NK-92 treated with Interleukin-12 subunit alpha and Interleukin-12 subunit beta, amount 100 ng/mL, for 24 hours (cell line): ENCODE measurements at regions not wholly inside any gene's neighbourhood (a gene's known extent, or its start where the extent isn't known, plus 50 kb on each side); places are given as distances from the start of the nearest gene placed in this dataset.

ENCODE experiments used
- DNase-seq: peaks from one replicate; lab custom pipeline; 2025; lab: John Stamatoyannopoulos, UW

DNA sequence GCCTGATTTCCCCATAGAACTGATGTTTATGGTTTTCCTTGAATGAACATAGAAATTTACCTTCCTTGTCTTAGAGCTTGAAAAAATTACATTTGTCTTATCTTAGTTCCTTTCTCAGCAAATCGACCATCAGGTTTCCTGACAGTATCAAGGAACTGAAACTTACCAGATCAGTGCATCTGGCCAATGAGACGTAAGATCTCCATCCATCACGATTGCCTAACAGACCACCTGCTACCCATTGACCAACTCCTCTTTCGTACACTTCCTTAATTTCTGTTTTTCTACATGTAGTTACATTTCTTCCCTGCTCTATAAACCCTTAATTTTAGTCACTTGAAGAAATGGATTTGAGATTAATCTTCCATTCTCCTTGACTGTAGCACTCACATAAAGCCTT, 57.4 kb upstream of the TMPRSS15 start:
- no peak for DNase-seq

GRCh38 chr21:18461743-18462142, 58.2 kb upstream of the TMPRSS15 start:
- no peak for DNase-seq

DNA sequence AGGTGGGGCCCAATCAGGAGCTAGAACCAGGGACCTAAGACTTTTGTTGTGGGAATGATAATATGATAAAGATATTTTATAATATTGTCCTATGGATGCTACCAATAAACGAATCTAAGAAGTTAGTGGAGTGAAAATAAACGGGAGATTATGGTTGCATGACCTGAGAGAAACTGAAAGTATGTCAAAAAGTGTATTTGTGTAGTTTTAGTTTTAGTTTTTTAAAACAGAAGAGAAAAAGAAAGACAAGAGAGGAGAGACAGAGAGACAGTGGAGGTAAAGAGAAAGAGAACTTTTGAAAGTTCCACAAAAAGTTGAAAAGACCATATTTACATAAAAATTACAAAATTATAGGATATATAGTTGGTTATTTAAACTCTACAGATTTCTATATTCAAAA, 64.1 kb upstream of the TMPRSS15 start:
- no peak for DNase-seq

DNA sequence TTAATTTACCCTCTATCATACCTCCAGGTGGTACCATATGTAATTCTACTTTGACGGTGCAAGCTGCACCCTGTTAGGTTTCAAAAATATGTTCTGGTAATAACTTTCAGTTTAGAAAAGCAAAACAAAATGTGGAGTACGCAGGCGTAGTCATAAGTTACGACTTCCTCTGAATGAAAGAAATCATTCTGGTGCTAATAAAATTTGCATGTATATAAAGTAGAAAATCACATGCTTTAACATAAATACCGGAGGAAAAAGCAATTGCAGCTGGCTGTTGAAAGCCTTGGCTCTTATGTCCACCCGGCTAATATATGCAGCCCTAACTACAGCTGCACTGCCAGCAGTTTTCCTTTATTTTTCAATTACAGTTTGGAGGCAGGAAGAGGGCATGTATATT, 65.2 kb upstream of the TMPRSS15 start:
- DNase-seq: no peak

DNA sequence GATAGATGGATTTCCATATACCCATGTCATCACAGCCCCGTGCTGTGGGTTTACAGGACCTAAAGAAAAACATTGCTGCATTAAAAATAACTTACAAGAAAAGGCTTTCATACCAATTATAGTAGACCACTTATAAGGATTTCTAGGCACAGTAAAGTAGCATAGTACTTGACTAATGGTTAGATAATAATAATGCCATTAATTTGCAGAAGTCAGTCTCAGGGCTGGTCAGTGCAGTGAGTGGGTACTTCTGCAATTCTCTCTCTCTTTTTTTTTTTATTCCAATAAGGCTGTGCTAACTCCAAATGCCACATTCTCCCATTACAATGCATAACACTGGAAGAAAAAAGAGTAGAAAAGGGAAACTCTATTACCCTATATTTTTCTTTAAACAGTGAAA, 73.1 kb upstream of the TMPRSS15 start:
- no peak for DNase-seq

DNA sequence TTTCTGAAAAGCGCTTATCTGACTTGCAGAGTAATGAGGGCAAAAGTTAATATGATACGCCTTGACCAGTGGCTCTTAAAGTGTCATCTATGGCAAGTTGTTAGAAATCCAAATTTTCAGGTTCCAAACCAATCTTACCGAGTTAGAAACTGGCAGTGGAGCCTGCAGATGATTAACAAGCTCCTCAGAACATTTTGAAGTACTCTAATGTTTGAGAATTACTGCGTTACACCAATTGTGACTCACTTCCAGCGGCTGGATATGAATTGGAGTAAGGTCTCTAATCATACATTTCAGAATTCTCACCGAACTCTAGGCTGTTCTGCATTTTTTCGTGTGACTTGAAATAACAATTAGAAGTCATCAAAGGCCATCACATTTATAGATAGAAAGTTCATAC, 73.5 kb upstream of the TMPRSS15 start:
- no peak for DNase-seq

DNA sequence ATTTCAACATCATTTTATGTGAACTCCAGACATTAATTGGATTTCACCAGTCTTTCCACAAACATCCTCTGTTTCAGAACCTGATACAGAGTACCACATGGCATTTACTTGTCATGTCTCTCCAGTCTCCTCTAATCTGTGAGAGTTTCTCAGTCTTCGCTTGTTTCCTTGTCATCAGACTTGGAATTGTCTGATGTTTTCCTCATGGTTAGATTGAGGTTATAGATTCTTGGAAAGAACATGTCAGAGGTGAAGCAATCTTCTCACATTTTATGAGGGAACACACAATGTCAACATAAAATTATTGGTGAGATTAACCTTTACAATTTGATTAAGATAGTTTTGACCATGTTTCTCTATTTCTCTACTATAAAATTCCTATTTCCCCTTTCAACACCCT, 74.9 kb upstream of the TMPRSS15 start:
- no peak for DNase-seq

DNA sequence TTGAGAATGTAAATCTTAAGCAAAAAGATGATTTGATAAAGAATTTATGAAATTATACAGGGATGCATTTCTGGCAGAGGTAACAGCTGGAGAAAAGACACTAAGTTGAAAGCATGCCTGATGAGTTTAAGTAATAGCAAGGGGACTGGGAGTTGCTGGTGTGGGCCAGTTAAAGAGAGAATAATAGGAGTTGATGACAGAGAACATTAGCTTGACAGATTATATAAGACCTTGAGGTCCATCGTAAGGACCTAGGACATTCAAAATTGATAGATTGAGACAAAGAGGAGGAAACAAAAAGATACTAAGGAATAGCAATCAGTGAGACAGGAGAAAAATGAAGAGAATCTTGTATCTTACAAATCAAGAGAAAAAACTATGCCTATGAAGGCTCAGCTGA, 84.7 kb upstream of the TMPRSS15 start:
- DNase-seq: no peak

DNA sequence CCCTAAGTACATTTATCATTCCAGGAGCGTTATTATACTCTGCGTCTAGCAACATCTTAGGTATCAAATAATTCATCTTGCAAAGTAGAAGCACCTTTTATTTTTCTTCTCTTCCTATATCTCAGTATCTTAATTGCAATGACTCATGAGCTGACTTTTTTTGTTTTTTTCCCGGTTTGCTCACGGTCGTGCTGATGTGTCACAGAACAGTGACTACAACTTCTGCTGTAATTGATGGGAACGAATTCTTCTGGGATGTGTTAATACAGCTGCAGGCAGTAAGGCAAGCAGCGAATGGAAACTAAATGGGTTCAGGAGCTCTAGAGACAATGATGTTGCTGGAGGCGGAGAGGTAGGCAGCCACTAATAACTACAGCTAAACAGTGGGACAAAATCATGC, 89.8 kb upstream of the TMPRSS15 start:
- DNase-seq: no peak

GRCh38 chr21:18495523-18495922, 91.9 kb upstream of the TMPRSS15 start:
- DNase-seq: no peak

- no peak for DNase-seq
These were observed 94.8 kb upstream of the TMPRSS15 start for GRCh38 chr21:18498431-18498830.

DNA sequence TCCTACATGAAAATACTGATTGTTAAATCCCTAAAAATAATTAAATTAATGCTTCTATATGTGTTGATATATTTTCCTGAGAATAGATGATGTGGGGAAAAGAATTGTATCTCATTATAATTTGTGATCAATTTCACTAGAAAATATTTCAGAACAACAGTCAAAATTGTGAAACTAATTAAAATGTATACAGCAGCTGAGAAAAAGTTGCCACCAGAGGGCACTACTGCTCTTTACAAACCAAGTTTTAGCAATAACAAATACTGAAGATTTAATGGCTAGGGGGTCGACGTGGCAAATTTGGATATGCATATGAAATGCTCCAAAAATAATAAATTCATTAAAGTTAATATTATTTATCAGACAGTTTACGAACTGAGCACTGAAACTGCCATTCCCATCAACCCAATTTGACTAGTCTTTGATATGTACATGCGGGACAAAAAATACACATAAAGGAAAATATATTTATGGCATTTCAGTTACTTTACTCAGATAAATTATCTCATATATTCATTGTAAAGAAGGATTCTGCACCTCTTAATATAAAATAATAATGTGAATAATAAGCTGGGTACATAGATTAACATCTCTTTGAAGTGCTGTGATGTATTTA, 96.3 kb upstream of the TMPRSS15 start:
- peak; percentile 1 for DNase-seq

GRCh38 chr21:18518054-18518481, 114.5 kb upstream of the TMPRSS15 start:
- DNase-seq: no peak

GRCh38 chr21:18521204-18521603, 117.6 kb upstream of the TMPRSS15 start:
- DNase-seq: no peak

DNA sequence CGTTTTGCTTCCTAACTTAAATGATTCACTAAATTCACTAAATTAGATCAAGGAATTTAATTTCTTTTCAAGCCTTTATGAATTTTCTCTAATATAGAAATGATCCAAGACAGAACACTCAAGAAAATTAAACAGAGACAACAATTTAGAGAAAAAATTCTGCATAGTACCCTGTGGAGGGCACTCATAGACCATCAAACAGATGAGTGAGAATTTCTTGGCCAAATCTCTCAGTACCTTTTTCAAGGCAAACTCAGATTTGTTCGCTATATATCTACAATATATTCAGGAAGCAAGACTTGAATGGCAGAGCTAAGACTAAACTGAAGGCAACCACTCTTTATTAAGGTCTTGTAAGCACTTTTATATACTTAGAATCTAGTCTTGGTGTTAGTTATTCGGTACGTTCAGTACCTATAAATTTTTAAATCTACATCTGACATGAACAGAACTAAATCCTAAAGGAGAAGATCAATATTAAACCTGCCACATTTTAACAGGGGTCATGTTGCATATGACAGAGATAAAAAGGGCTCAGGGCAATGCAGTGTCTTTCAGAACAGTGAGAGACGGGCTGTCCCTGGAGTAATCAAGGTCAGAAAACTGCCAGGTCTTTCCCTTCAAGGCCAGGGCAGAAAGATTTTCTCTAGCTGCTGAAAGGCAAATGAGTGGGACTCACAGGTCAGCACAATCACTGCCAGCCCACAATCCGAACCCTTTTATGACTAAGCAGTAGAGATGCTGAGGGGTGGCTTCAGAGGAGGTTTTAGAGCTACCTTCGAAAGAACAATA, 118.8 kb upstream of the TMPRSS15 start:
- DNase-seq: no peak

DNA sequence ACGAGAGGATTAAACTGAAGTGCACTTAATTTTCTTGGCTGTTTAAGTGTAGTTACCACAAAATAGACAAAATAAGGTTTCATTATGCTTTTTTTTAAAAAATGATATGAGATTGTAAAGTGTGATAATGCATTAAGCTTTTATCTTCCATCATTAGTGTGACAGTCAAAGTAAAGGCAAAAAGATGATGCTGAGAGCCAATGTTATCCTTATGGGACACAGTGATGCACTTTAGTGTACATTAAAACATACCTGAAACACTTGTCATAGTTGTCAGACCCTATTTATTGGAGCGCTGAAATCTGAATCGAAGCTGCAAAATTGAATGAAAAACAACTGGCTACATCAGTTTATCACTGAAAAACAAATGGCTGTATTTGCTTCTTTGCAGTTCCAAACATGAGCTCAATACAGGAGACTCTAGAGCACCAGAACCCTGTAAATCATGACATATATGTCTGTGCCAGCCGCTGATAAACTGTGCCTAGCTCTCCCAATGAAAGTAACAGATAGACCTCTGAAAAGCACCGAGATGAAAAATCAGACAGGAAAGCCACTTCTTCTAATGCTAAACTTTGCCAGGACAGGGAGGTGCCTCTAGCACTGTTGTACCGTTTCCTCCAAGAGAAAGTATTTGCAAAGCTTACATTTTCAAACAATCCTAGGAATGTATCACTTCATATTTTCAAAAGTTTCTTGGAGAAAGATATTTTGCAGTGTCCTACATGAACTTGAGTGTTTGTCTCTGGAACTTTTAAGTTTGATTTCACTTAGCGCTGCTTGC, 120.7 kb upstream of the TMPRSS15 start:
- DNase-seq: no peak

DNA sequence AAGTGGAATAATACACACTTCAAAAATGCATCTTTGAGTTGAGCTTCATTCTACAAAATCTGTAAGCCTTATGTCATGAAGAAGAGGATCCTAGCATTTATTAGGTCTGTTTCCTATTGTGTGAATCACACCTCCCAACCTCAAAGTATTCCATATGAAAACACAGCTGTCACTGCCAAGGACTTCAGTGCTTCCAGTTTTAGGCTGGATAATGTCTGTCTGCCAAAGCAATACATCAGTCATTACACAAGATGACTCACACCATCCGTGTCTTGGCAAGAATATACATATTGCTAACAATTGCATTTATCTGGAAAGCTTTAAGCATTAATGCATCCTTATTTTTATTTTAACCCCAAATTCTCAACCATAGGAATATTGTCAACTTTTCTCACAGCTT, 125.7 kb upstream of the TMPRSS15 start:
- DNase-seq: no peak

GRCh38 chr21:18542081-18542480, 138.5 kb upstream of the TMPRSS15 start:
- no peak for DNase-seq

GRCh38 chr21:18545908-18546307, 142.3 kb upstream of the TMPRSS15 start:
- no peak for DNase-seq

DNA sequence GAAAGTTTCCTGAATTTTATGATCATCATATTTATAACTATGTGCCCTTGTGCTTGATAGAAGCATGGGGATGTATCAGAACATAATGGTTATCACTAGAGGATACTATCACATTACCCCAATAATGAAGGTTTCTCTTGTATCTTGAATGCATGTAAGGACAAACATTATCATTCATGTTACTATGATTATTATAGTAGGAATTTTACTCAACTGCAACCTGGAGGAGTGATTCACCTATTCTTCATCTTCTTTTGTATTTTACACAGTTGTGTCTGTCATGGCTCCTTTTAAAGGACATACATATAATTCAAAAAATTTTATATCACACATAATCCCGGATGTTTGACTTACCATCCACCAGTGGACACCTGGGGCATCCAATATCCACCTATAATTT, 143.8 kb upstream of the TMPRSS15 start:
- no peak for DNase-seq

DNA sequence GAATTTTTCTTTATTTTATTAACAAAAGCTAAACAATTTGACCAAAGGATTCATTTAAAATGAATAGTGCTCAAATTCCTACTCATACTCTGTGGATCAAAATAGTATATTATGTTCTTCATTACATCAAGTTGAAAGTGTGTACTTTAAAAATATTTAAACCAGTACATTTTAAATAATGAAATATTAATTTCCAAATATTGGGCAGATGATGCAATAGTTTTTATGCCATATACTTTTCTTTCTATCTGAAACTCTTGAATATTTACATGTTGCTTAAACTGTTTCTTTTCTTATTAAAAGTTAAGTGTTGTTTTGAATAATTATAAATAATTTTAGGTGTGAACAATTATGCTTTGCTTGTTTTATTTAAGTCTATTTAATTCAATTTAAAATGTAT, 144.7 kb upstream of the TMPRSS15 start:
- no peak for DNase-seq

GRCh38 chr21:18549214-18549905, 145.8 kb upstream of the TMPRSS15 start:
- DNase-seq: no peak
